Mammary epithelial cell (primary cell): ENCODE measurements at regions not wholly inside any gene's neighbourhood (a gene's known extent, or its start where the extent isn't known, plus 50 kb on each side); places are given as distances from the start of the nearest gene placed in this dataset.

Experiments used
- EZH2 ChIP-seq: IDR thresholded peaks from 2 replicates; pipeline ENCODE4 v1.6.1; 2012; ENCODE audit warnings: low read length, inconsistent platforms, borderline replicate concordance
- TF ChIP-seq, protein P1 (sequence below), 2 donors: IDR thresholded peaks in 1 of 2; conservative IDR thresholded peaks in 1 of 2; 2 replicates each; pipeline ENCODE4 v1.5.1; 2011 to 2012; ENCODE audit warnings: inconsistent platforms in 2 of 2, low read length in 2 of 2, mild to moderate bottlenecking in 2 of 2, control low read depth in 1 of 2, low read depth in 1 of 2; ENCODE audit not compliant: insufficient read depth in 1 of 2; ENCODE audit errors: extremely low read depth in 1 of 2

DNA sequence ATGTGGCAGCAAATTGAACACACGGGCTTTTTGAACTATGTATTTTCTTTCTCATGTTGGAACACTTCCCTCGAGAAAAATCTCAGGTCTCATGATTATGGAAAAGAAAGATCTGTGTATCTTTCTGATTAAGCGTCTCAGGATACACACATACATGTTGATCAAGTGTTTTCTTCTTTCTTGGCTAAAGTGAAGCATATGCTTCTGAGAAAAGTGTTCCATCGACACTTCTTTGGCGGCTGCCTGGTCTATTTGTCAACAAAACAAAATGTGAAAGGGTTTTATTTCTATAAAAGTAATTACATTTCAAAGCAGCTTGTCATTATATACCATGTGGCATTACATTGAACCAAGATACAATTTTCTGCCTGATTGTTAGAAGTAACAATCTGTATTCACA is 157.5 kb downstream of the DLEU7 start:
- TF ChIP-seq, protein P1, sequence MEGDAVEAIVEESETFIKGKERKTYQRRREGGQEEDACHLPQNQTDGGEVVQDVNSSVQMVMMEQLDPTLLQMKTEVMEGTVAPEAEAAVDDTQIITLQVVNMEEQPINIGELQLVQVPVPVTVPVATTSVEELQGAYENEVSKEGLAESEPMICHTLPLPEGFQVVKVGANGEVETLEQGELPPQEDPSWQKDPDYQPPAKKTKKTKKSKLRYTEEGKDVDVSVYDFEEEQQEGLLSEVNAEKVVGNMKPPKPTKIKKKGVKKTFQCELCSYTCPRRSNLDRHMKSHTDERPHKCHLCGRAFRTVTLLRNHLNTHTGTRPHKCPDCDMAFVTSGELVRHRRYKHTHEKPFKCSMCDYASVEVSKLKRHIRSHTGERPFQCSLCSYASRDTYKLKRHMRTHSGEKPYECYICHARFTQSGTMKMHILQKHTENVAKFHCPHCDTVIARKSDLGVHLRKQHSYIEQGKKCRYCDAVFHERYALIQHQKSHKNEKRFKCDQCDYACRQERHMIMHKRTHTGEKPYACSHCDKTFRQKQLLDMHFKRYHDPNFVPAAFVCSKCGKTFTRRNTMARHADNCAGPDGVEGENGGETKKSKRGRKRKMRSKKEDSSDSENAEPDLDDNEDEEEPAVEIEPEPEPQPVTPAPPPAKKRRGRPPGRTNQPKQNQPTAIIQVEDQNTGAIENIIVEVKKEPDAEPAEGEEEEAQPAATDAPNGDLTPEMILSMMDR (conservative IDR thresholded peaks at IDR 0.05 in 1 of 2, IDR thresholded peaks at IDR 0.05 in 1 of 2; ENCODE audit: extremely low read depth in 1 of 2, insufficient read depth in 1 of 2, low read depth in 1 of 2, low read length in 2 of 2) = no peak
- TF ChIP-seq EZH2 = no peak
